NT2/D1 (cell line): ENCODE measurements at regions not wholly inside any gene's neighbourhood (a gene's known extent, or its start where the extent isn't known, plus 50 kb on each side); places are given as distances from the start of the nearest gene placed in this dataset.

Experiments
- SUZ12 ChIP-seq: IDR thresholded peaks from 2 replicates; pipeline ENCODE4 v1.6.1; 2011; ENCODE audit not compliant: insufficient read length, insufficient read depth; ENCODE audit errors: extremely low read depth
- YY1 ChIP-seq: IDR thresholded peaks from 2 replicates; pipeline ENCODE4 v1.6.1; 2011; ENCODE audit not compliant: insufficient read length, insufficient read depth

DNA sequence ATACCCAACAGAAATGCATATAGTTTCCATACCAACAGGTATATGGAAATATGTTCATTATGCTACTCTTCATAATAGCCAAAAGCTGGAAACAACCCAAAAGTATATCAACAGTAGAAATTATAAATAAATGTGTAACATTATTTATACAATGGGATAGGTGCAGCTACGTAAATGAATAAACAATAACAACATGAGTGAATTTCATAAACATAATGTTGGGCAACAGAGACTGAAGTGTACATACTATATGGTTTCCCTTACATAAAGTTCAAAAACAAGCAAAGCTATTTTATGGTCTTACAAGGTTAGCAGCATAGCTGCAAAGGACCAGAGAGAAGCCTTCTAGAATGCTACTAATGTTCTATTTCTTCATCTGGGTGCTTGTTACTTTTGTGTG is 305.0 kb downstream of the INSC start:
- TF ChIP-seq SUZ12 (no peak), YY1 (no peak)
